Trophoblast cell (in vitro differentiated cells and primary cell): ENCODE measurements at regions not wholly inside any gene's neighbourhood (a gene's known extent, or its start where the extent isn't known, plus 50 kb on each side); places are given as distances from the start of the nearest gene placed in this dataset.

Experiments
- DNase-seq, 2 donors: peaks; one replicate each; pipeline ENCODE4 v3.0.0-alpha.2; 2016
- H2AFZ ChIP-seq: 2 replicates; pipeline ENCODE4 v1.6.1; 2013; ENCODE audit warnings: low read length, moderate library complexity, mild to moderate bottlenecking; ENCODE audit not compliant: insufficient read depth, poor library complexity
- H2AK5ac ChIP-seq: 2 replicates; pipeline ENCODE4 v1.6.1; 2013; ENCODE audit warnings: mild to moderate bottlenecking, low read length
- H2BK120ac ChIP-seq: 2 replicates; pipeline ENCODE4 v1.6.1; 2013; ENCODE audit warnings: low read length, mild to moderate bottlenecking, moderate library complexity; ENCODE audit not compliant: insufficient read depth, poor library complexity
- H2BK12ac ChIP-seq: 2 replicates; pipeline ENCODE4 v1.6.1; 2013; ENCODE audit warnings: mild to moderate bottlenecking, low read length, moderate library complexity
- H2BK5ac ChIP-seq: 2 replicates; pipeline ENCODE4 v1.6.1; 2013; ENCODE audit warnings: low read length, low read depth, moderate library complexity, mild to moderate bottlenecking; ENCODE audit not compliant: poor library complexity
- H3K14ac ChIP-seq: 2 replicates; pipeline ENCODE4 v1.6.1; 2013; ENCODE audit warnings: mild to moderate bottlenecking, low read length
- H3K18ac ChIP-seq: 2 replicates; pipeline ENCODE4 v1.6.1; 2013; ENCODE audit warnings: mild to moderate bottlenecking, low read length
- H3K23ac ChIP-seq: 2 replicates; pipeline ENCODE4 v1.6.1; 2013; ENCODE audit warnings: low read length
- H3K27ac ChIP-seq: 2 replicates; pipeline ENCODE4 v1.5.1; 2013; ENCODE audit warnings: low read depth, mild to moderate bottlenecking, inconsistent platforms, low read length, moderate library complexity
- H3K27me3 ChIP-seq: 2 replicates; pipeline ENCODE4 v1.6.1; 2013; ENCODE audit warnings: inconsistent platforms, mild to moderate bottlenecking, low read length, moderate library complexity; ENCODE audit not compliant: insufficient read depth
- H3K36me3 ChIP-seq, 2 experiments: 1 replicate in 1 of 2; 2 replicates in 1 of 2; pipeline ENCODE4 v1.6.1; 2013; ENCODE audit warnings: low read length in 2 of 2, mild to moderate bottlenecking in 2 of 2, moderate library complexity in 1 of 2; ENCODE audit not compliant: insufficient read depth in 2 of 2, control insufficient read depth in 1 of 2
- H3K4ac ChIP-seq: 2 replicates; pipeline ENCODE4 v1.6.1; 2013; ENCODE audit warnings: low read depth, mild to moderate bottlenecking, low read length, moderate library complexity
- H3K4me1 ChIP-seq, 2 experiments: 1 replicate in 1 of 2; 2 replicates in 1 of 2; pipeline ENCODE4 v1.6.1; 2013; ENCODE audit warnings: low read length in 2 of 2, mild to moderate bottlenecking in 2 of 2, moderate library complexity in 1 of 2; ENCODE audit not compliant: insufficient read depth in 2 of 2, control insufficient read depth in 1 of 2
- H3K4me2 ChIP-seq: 2 replicates; pipeline ENCODE4 v1.6.1; 2013; ENCODE audit warnings: inconsistent platforms, mild to moderate bottlenecking, low read length, moderate library complexity
- H3K4me3 ChIP-seq: 2 replicates; pipeline ENCODE4 v1.5.1; 2013; ENCODE audit warnings: mild to moderate bottlenecking, low read depth, low read length, inconsistent platforms
- H3K79me1 ChIP-seq: one replicate; pipeline ENCODE4 v1.6.1; 2013; ENCODE audit warnings: low read length
- H3K79me2 ChIP-seq: 2 replicates; pipeline ENCODE4 v1.6.1; 2013; ENCODE audit warnings: low read length, mild to moderate bottlenecking; ENCODE audit not compliant: control insufficient read depth, insufficient read depth, poor library complexity
- H3K9ac ChIP-seq: 2 replicates; pipeline ENCODE4 v1.6.1; 2013; ENCODE audit warnings: mild to moderate bottlenecking, low read length
- H3K9me3 ChIP-seq: 2 replicates; pipeline ENCODE4 v1.6.1; 2013; ENCODE audit warnings: low read depth, mild to moderate bottlenecking, control low read depth, inconsistent platforms, low read length; ENCODE audit not compliant: insufficient read depth
- H4K12ac ChIP-seq: 2 replicates; pipeline ENCODE4 v1.6.1; 2013; ENCODE audit warnings: low read depth, mild to moderate bottlenecking, low read length, moderate library complexity
- H4K8ac ChIP-seq: 2 replicates; pipeline ENCODE4 v1.6.1; 2013; ENCODE audit warnings: low read depth, mild to moderate bottlenecking, low read length, moderate library complexity
- H4K91ac ChIP-seq: one replicate; pipeline ENCODE4 v1.6.1; 2013; ENCODE audit warnings: low read depth, mild to moderate bottlenecking, low read length, moderate library complexity
- WGBS: extraction: QIAGEN DNeasy Blood & Tissue Kit; methylation state at CpG from one replicate; pipeline ENCODE4 v1.1.7; 2013; ENCODE audit warnings: missing lambda C conversion rate; ENCODE audit not compliant: insufficient read length, insufficient coverage; ENCODE audit errors: extremely low coverage; 5-methylcytosine and 5-hydroxymethylcytosine counted together

DNA sequence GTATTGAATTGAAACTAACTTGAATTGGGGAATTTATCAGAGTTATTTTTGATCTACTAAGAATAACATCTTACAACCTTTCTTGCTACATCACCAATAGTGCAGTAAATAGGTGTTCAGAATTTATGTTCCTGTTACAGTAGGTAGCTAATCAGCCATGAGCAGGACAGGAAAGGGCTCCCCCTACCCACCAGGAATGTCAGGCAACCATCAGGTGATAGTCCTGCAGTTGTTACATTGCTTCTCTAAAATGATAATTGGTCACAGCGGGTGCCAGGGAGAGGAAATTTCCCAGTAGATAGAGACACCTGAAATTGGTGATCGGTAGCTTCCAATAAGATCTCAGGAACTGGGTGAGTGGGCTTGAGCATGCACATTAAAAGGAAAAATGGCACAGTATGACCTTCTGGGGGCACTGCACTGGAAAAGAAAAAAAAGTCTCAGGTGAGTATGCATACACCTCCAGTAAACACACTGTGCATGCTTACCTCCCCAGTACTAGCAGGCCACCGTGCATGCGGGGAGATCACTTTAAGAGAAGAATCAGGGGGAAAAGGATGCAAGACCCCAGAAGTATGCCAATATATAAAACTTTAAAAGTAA, 1092.0 kb upstream of the LRRTM1 start:
- H3K23ac ChIP-seq: no peak overlapping the region
- H3K27ac ChIP-seq: no peak overlapping the region
- H2AFZ ChIP-seq: no peak overlapping the region
- H4K91ac ChIP-seq: no peak overlapping the region
- H3K79me2 ChIP-seq: no peaks in the 10 kb centered on the region
- no peak overlapping the region for H3K4ac ChIP-seq
- H4K8ac ChIP-seq: no peak overlapping the region
- no peaks in the 10 kb centered on the region for H3K9me3 ChIP-seq
- no peaks in the 10 kb centered on the region for H3K27me3 ChIP-seq
- H2BK5ac ChIP-seq: no peak overlapping the region
- DNase-seq: no peak
- no peaks in the 10 kb centered on the region for H3K79me1 ChIP-seq
- H3K18ac ChIP-seq: no peak overlapping the region
- no peak overlapping the region for H2BK120ac ChIP-seq
- no peak overlapping the region for H3K9ac ChIP-seq
- H2BK12ac ChIP-seq: no peak overlapping the region
- H4K12ac ChIP-seq: no peak overlapping the region
- H2AK5ac ChIP-seq: no peak overlapping the region
- H3K4me2 ChIP-seq: no peak overlapping the region
- no peak overlapping the region for H3K14ac ChIP-seq
- no CpG with 5 or more reads among the region's 4 CpGs for WGBS
- no peaks in the 10 kb centered on the region for H3K36me3 ChIP-seq
- no peak overlapping the region for H3K4me3 ChIP-seq
- H3K4me1 ChIP-seq: no peaks in the 10 kb centered on the region

DNA sequence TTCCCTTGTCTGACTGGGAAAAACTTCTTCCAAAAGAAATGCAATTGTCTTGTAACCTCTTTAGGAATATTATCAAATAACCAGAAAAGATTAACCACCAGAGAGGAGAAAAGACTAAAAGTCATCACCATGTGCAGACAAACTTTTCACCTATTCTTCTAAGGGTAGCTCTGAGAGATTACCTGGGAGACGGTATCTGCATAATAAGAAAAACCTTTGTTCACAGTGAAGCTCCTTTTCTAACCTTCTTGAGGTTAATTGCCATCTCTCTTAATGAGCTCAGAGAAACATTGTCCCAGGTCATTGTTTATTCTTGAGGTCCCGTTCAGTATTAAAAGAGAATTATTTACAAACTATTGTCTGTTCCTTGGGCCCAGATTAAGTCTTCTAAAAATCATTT, 1091.2 kb upstream of the LRRTM1 start:
- Histone ChIP-seq H3K9me3 (no peaks in the 10 kb centered on the region), H4K12ac (no peak overlapping the region), H4K8ac (no peak overlapping the region), H3K27me3 (no peaks in the 10 kb centered on the region), H2BK12ac (no peak overlapping the region), H2AFZ (no peak overlapping the region), H3K18ac (no peak overlapping the region), H3K4me1 (no peaks in the 10 kb centered on the region), H3K4me3 (no peak overlapping the region), H3K4ac (no peak overlapping the region), H3K79me2 (no peaks in the 10 kb centered on the region), H3K23ac (no peak overlapping the region), H3K79me1 (no peaks in the 10 kb centered on the region), H2BK120ac (no peak overlapping the region), H4K91ac (no peak overlapping the region), H3K27ac (no peak overlapping the region), H3K4me2 (no peak overlapping the region), H2BK5ac (no peak overlapping the region), H3K9ac (no peak overlapping the region), H3K14ac (no peak overlapping the region), H3K36me3 (no peaks in the 10 kb centered on the region), H2AK5ac (no peak overlapping the region)
- no peak for DNase-seq
- WGBS: no CpG with 5 or more reads among the region's 2 CpGs

DNA sequence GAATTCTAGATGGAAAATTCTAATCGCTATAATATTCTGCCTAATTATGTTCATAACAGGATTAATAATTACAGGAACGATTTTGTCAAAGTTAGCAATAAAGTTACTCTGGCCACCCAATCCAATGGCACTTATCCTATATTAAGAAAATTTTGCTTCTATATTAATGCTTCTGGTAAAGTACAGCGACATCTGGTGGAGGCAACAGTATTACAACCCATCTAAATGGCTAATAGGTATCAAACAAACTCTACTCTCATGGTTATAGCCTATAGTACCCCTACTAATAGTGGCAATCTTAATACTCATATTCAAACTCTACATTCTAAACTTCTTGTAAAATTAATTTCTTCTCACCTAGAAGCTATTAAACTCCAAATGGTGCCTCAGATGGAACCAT, 1084.7 kb upstream of the LRRTM1 start:
- Histone ChIP-seq H3K27me3 (no peaks in the 10 kb centered on the region), H3K4me1 (no peaks in the 10 kb centered on the region), H4K12ac (no peak overlapping the region), H4K91ac (no peak overlapping the region), H2BK5ac (no peak overlapping the region), H3K4me2 (no peak overlapping the region), H2BK120ac (no peak overlapping the region), H2AK5ac (no peak overlapping the region), H3K23ac (no peak overlapping the region), H3K79me2 (no peaks in the 10 kb centered on the region), H3K4ac (no peak overlapping the region), H3K27ac (no peak overlapping the region), H3K9ac (no peak overlapping the region), H4K8ac (no peak overlapping the region), H2AFZ (no peak overlapping the region), H3K36me3 (no peaks in the 10 kb centered on the region), H2BK12ac (no peak overlapping the region), H3K4me3 (no peak overlapping the region), H3K18ac (no peak overlapping the region), H3K14ac (no peak overlapping the region), H3K9me3 (no peaks in the 10 kb centered on the region), H3K79me1 (no peaks in the 10 kb centered on the region)
- WGBS: no CpG with 5 or more reads among the region's 3 CpGs
- peak in 1 of 2 donors; percentile 7 for DNase-seq

DNA sequence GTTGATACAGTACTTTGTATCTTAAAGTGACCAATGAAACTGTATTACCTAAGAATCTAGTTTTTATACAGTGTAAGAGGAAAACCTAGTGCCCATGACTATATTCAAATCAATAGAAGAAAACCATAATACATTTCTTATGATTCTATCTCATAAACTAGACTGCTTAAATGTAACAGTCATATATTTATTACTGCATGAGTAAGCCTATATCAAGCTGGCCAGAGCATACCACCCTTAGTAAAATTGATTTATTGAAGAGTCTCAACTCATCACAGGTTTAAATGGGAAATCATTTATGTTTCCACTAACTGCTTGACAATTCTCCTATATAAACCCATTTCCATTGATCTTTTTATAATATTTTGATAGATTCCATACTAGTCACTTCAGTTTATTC, 1059.2 kb upstream of the LRRTM1 start:
- Histone ChIP-seq H2BK12ac (no peak overlapping the region), H3K27me3 (no peaks in the 10 kb centered on the region), H3K4me2 (no peak overlapping the region), H3K36me3 (no peaks in the 10 kb centered on the region), H2BK120ac (no peak overlapping the region), H3K4me3 (no peak overlapping the region), H2BK5ac (no peak overlapping the region), H3K79me1 (no peaks in the 10 kb centered on the region), H4K12ac (no peak overlapping the region), H3K4me1 (no peaks in the 10 kb centered on the region), H3K9ac (no peak overlapping the region), H3K23ac (no peak overlapping the region), H3K14ac (no peak overlapping the region), H3K4ac (no peak overlapping the region), H3K79me2 (no peaks in the 10 kb centered on the region), H3K9me3 (no peaks in the 10 kb centered on the region), H3K18ac (no peak overlapping the region), H2AFZ (no peak overlapping the region), H4K8ac (no peak overlapping the region), H2AK5ac (no peak overlapping the region), H3K27ac (no peak overlapping the region), H4K91ac (no peak overlapping the region)
- DNase-seq: no peak
